HEK293 (cell line): ENCODE measurements at regions not wholly inside any gene's neighbourhood (a gene's known extent, or its start where the extent isn't known, plus 50 kb on each side); places are given as distances from the start of the nearest gene placed in this dataset.

Experiments
- CTCF ChIA-PET: fragments of 350-600 bp; formaldehyde crosslinking; extraction: SDS; loops from one replicate; lab custom pipeline; 2021; ENCODE audit warnings: antibody characterized with exemption; lab: Yijun Ruan, JAX
- POLR2A ChIA-PET: fragments of 300-600 bp; formaldehyde crosslinking; extraction: SDS; loops from one replicate; lab custom pipeline; 2020; ENCODE audit warnings: antibody characterized with exemption, inconsistent platforms; lab: Yijun Ruan, JAX
- H3K27ac ChIP-seq: fragments of 200-500 bp; sonication (Bioruptor generic); 2 replicates; pipeline ENCODE4 v1.5.1; 2014; ENCODE audit warnings: low read depth, low read length, control low read depth, inconsistent platforms; ENCODE audit errors: extremely low read depth
- H3K36me3 ChIP-seq, 2 experiments: fragments of 200-500 bp in 1 of 2; sonication (Bioruptor generic) in 1 of 2; 1 replicate in 1 of 2; 2 replicates in 1 of 2; pipeline ENCODE4 v1.5.1; 2014 to 2017; ENCODE audit warnings: inconsistent platforms in 2 of 2, low read length in 2 of 2; ENCODE audit not compliant: control insufficient read depth in 2 of 2, insufficient read depth in 1 of 2
- H3K4me1 ChIP-seq: fragments of 200-500 bp; sonication (Bioruptor generic); 2 replicates; pipeline ENCODE4 v1.5.1; 2014; ENCODE audit warnings: mild to moderate bottlenecking, low read length, inconsistent platforms; ENCODE audit not compliant: control insufficient read depth, insufficient read depth
- H3K4me3 ChIP-seq: 2 replicates; pipeline ENCODE4 v1.5.1; 2011; ENCODE audit warnings: low read depth, mild to moderate bottlenecking, control low read depth, low read length, moderate library complexity
- H3K9me3 ChIP-seq: fragments of 200-500 bp; sonication (Bioruptor generic); 2 replicates; pipeline ENCODE4 v1.5.1; 2014; ENCODE audit warnings: low read depth, low read length, inconsistent platforms; ENCODE audit not compliant: control insufficient read depth, insufficient read depth
- KLF16 ChIP-seq: fragments of 450-650 bp; formaldehyde crosslinking; IDR thresholded peaks from 2 replicates; pipeline ENCODE4 v1.5.1; 2017; ENCODE audit warnings: missing biosample characterization, missing genetic modification characterization
- MZF1 ChIP-seq: fragments of 450-650 bp; formaldehyde crosslinking; IDR thresholded peaks from 2 replicates; pipeline ENCODE4 v1.5.1; 2017; ENCODE audit warnings: missing biosample characterization, missing genetic modification characterization, borderline replicate concordance
- OVOL3 ChIP-seq: fragments of 450-650 bp; formaldehyde crosslinking; IDR thresholded peaks from 2 replicates; pipeline ENCODE4 v1.5.1; 2016; ENCODE audit warnings: missing biosample characterization, missing genetic modification characterization
- TRIM28 ChIP-seq: IDR thresholded peaks from 2 replicates; pipeline ENCODE4 v1.6.1; 2011; ENCODE audit warnings: low read length, control low read depth, borderline replicate concordance
- ZBTB17 ChIP-seq: fragments of 450-650 bp; formaldehyde crosslinking; IDR thresholded peaks from 2 replicates; pipeline ENCODE4 v1.5.1; 2016; ENCODE audit warnings: missing biosample characterization, missing genetic modification characterization
- ZBTB20 ChIP-seq: fragments of 450-650 bp; formaldehyde crosslinking; IDR thresholded peaks from 2 replicates; pipeline ENCODE4 v1.5.1; 2016; ENCODE audit warnings: missing biosample characterization, missing genetic modification characterization
- ZNF132 ChIP-seq: fragments of 450-650 bp; formaldehyde crosslinking; IDR thresholded peaks from 2 replicates; pipeline ENCODE4 v1.5.1; 2017; ENCODE audit warnings: missing biosample characterization, missing genetic modification characterization, borderline replicate concordance
- ZNF16 ChIP-seq: fragments of 450-650 bp; formaldehyde crosslinking; IDR thresholded peaks from 2 replicates; pipeline ENCODE4 v1.5.1; 2016; ENCODE audit warnings: low read depth, missing biosample characterization, missing genetic modification characterization
- ZNF202 ChIP-seq: fragments of 450-650 bp; formaldehyde crosslinking; IDR thresholded peaks from 2 replicates; pipeline ENCODE4 v1.5.1; 2016; ENCODE audit warnings: missing biosample characterization, missing genetic modification characterization, borderline replicate concordance
- ZNF221 ChIP-seq: fragments of 450-650 bp; formaldehyde crosslinking; IDR thresholded peaks from 2 replicates; pipeline ENCODE4 v1.5.1; 2017; ENCODE audit warnings: missing biosample characterization, missing genetic modification characterization, borderline replicate concordance
- ZNF266 ChIP-seq: fragments of 450-650 bp; formaldehyde crosslinking; IDR thresholded peaks from 2 replicates; pipeline ENCODE4 v1.5.1; 2016; ENCODE audit warnings: missing biosample characterization, missing genetic modification characterization, low read depth
- ZNF274 ChIP-seq, 2 experiments: fragments of 200-500 bp in 1 of 2; fragments of 450-650 bp in 1 of 2; sonication (Bioruptor generic) in 1 of 2; formaldehyde crosslinking in 1 of 2; IDR thresholded peaks; 2 replicates each; pipeline versions ENCODE4 v1.5.1 to v1.6.1; 2014 to 2016; ENCODE audit warnings: borderline replicate concordance in 1 of 2, inconsistent platforms in 1 of 2, low read length in 1 of 2, missing biosample characterization in 1 of 2, missing genetic modification characterization in 1 of 2
- ZNF404 ChIP-seq: fragments of 450-650 bp; formaldehyde crosslinking; IDR thresholded peaks from 2 replicates; pipeline ENCODE4 v1.5.1; 2017; ENCODE audit warnings: missing biosample characterization, missing genetic modification characterization
- ZNF426 ChIP-seq: fragments of 450-650 bp; formaldehyde crosslinking; IDR thresholded peaks from 2 replicates; pipeline ENCODE4 v1.5.1; 2017; ENCODE audit warnings: missing biosample characterization, missing genetic modification characterization, mild to moderate bottlenecking, inconsistent platforms, moderate library complexity
- ZNF501 ChIP-seq: fragments of 450-650 bp; formaldehyde crosslinking; IDR thresholded peaks from 2 replicates; pipeline ENCODE4 v1.5.1; 2016; ENCODE audit warnings: missing biosample characterization, missing genetic modification characterization
- ZNF629 ChIP-seq: fragments of 450-650 bp; formaldehyde crosslinking; IDR thresholded peaks from 2 replicates; pipeline ENCODE4 v1.5.1; 2017; ENCODE audit warnings: missing biosample characterization, missing genetic modification characterization
- ZNF639 ChIP-seq: fragments of 450-650 bp; formaldehyde crosslinking; IDR thresholded peaks from 2 replicates; pipeline ENCODE4 v1.5.1; 2016; ENCODE audit warnings: missing biosample characterization, missing genetic modification characterization
- ZNF768 ChIP-seq: fragments of 450-650 bp; formaldehyde crosslinking; IDR thresholded peaks from 2 replicates; pipeline ENCODE4 v1.5.1; 2018; ENCODE audit warnings: missing biosample characterization, mild to moderate bottlenecking, missing genetic modification characterization
- ZNF843 ChIP-seq: fragments of 450-650 bp; formaldehyde crosslinking; IDR thresholded peaks from 2 replicates; pipeline ENCODE4 v1.5.1; 2016; ENCODE audit warnings: missing biosample characterization, missing genetic modification characterization
- TF ChIP-seq, protein P1 (sequence below): fragments of 450-650 bp; formaldehyde crosslinking; conservative IDR thresholded peaks from 2 replicates; pipeline ENCODE4 v1.5.1; 2016; ENCODE audit warnings: low read depth, missing biosample characterization, missing genetic modification characterization
- TF ChIP-seq, protein P2 (sequence below): fragments of 450-650 bp; formaldehyde crosslinking; IDR thresholded peaks from 2 replicates; pipeline ENCODE4 v1.5.1; 2017; ENCODE audit warnings: missing biosample characterization, missing genetic modification characterization

- TF ChIP-seq, protein P1, sequence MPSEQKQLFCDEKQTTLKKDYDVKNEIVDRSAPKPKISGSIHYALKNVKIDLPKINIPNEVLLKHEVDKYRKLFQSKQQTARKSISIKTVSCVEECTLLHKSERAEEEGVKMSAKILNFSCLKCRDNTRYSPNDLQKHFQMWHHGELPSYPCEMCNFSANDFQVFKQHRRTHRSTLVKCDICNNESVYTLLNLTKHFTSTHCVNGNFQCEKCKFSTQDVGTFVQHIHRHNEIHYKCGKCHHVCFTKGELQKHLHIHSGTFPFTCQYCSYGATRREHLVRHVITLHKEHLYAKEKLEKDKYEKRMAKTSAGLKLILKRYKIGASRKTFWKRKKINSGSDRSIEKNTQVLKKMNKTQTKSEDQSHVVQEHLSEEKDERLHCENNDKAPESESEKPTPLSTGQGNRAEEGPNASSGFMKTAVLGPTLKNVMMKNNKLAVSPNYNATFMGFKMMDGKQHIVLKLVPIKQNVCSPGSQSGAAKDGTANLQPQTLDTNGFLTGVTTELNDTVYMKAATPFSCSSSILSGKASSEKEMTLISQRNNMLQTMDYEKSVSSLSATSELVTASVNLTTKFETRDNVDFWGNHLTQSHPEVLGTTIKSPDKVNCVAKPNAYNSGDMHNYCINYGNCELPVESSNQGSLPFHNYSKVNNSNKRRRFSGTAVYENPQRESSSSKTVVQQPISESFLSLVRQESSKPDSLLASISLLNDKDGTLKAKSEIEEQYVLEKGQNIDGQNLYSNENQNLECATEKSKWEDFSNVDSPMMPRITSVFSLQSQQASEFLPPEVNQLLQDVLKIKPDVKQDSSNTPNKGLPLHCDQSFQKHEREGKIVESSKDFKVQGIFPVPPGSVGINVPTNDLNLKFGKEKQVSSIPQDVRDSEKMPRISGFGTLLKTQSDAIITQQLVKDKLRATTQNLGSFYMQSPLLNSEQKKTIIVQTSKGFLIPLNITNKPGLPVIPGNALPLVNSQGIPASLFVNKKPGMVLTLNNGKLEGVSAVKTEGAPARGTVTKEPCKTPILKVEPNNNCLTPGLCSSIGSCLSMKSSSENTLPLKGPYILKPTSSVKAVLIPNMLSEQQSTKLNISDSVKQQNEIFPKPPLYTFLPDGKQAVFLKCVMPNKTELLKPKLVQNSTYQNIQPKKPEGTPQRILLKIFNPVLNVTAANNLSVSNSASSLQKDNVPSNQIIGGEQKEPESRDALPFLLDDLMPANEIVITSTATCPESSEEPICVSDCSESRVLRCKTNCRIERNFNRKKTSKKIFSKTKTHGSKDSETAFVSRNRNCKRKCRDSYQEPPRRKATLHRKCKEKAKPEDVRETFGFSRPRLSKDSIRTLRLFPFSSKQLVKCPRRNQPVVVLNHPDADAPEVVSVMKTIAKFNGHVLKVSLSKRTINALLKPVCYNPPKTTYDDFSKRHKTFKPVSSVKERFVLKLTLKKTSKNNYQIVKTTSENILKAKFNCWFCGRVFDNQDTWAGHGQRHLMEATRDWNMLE (tag by site-specific recombination) = no peak
- TF ChIP-seq, all 188 proteins: peak for 0
Measured at GRCh38 chr5:31104775-31105174, 88.7 kb upstream of the CDH6 start (continued).

- no peak for TF ChIP-seq ZNF501 (tag by site-specific recombination)
- no peak for TF ChIP-seq ZNF132 (tag by site-specific recombination)
- no peak for TF ChIP-seq ZNF266
- TF ChIP-seq KLF16 (tag by site-specific recombination) = no peak
- no peak for TF ChIP-seq ZNF202
- no peak for TF ChIP-seq ZBTB17 (tag by site-specific recombination)
- no peak for TF ChIP-seq ZNF629 (tag by site-specific recombination)
- TF ChIP-seq, all 188 proteins: peak for 0
- H3K4me1 ChIP-seq = no peaks in the 10 kb centered on the region
- H3K4me3 ChIP-seq = no peak overlapping the region
- H3K36me3 ChIP-seq = no peaks in the 10 kb centered on the region
- ChIA-PET CTCF (no interaction called here), POLR2A (no interaction called here)
- H3K9me3 ChIP-seq = no peaks in the 10 kb centered on the region
- H3K27ac ChIP-seq = no peak overlapping the region
Measured at GRCh38 chr5:31100781-31101310, 92.6 kb upstream of the CDH6 start.

DNA sequence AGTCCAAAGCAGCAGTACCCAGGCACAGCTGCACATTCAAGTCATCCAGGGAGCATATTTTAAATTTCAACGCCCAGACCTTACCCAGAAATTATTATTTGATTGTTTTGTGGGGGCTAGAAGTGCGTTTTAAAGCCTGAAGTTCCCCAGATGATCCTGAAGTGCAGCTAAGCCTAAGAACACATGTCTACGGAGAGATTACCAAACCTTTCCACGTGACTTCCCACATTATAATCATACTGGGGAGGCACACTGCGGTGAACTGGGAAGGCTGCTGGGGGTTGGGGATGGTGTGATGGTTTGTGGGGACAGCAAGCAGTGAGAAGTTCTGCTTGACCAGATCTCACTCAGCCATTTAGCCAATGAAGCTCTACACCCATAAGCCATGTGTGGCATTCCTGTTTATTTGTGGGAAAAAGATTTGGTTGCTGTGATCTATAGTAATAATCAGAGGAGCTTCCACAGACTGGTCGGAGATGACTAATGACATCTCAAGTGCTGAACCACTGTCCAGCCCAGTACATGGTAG, 93.4 kb upstream of the CDH6 start:
- ChIA-PET POLR2A (no interaction called here), CTCF (no interaction called here)
- Histone ChIP-seq H3K36me3 (no peaks in the 10 kb centered on the region), H3K4me3 (no peak overlapping the region), H3K27ac (no peak overlapping the region), H3K4me1 (no peaks in the 10 kb centered on the region), H3K9me3 (no peaks in the 10 kb centered on the region)
- TF ChIP-seq ZNF404 (no peak), ZNF639 (tag by site-specific recombination) (no peak), ZNF768 (tag by site-specific recombination) (no peak), ZNF16 (tag by site-specific recombination) (no peak), ZNF132 (tag by site-specific recombination) (no peak), MZF1 (no peak), ZNF426 (tag by site-specific recombination) (no peak), ZNF843 (no peak), ZNF221 (no peak), ZBTB20 (tag by site-specific recombination) (no peak), TRIM28 (no peak), OVOL3 (tag by site-specific recombination) (no peak), ZNF274 (IDR thresholded peaks at IDR 0.05; ENCODE audit: low read length) (no peak), ZNF274 (tag by site-specific recombination; IDR thresholded peaks at IDR 0.05; ENCODE audit: borderline replicate concordance) (no peak)
- TF ChIP-seq, protein P2, sequence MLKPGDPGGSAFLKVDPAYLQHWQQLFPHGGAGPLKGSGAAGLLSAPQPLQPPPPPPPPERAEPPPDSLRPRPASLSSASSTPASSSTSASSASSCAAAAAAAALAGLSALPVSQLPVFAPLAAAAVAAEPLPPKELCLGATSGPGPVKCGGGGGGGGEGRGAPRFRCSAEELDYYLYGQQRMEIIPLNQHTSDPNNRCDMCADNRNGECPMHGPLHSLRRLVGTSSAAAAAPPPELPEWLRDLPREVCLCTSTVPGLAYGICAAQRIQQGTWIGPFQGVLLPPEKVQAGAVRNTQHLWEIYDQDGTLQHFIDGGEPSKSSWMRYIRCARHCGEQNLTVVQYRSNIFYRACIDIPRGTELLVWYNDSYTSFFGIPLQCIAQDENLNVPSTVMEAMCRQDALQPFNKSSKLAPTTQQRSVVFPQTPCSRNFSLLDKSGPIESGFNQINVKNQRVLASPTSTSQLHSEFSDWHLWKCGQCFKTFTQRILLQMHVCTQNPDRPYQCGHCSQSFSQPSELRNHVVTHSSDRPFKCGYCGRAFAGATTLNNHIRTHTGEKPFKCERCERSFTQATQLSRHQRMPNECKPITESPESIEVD (tag by site-specific recombination) = no peak
